HEK293 (cell line): ENCODE measurements at regions not wholly inside any gene's neighbourhood (a gene's known extent, or its start where the extent isn't known, plus 50 kb on each side); places are given as distances from the start of the nearest gene placed in this dataset.

ENCODE experiments used
- CTCF ChIA-PET: fragments of 350-600 bp; formaldehyde crosslinking; extraction: SDS; loops from one replicate; lab custom pipeline; 2021; ENCODE audit warnings: antibody characterized with exemption; lab: Yijun Ruan, JAX
- POLR2A ChIA-PET: fragments of 300-600 bp; formaldehyde crosslinking; extraction: SDS; loops from one replicate; lab custom pipeline; 2020; ENCODE audit warnings: antibody characterized with exemption, inconsistent platforms; lab: Yijun Ruan, JAX
- H3K27ac ChIP-seq: fragments of 200-500 bp; sonication (Bioruptor generic); 2 replicates; pipeline ENCODE4 v1.5.1; 2014; ENCODE audit warnings: low read depth, low read length, control low read depth, inconsistent platforms; ENCODE audit errors: extremely low read depth
- H3K36me3 ChIP-seq, 2 experiments: fragments of 200-500 bp in 1 of 2; sonication (Bioruptor generic) in 1 of 2; 1 replicate in 1 of 2; 2 replicates in 1 of 2; pipeline ENCODE4 v1.5.1; 2014 to 2017; ENCODE audit warnings: inconsistent platforms in 2 of 2, low read length in 2 of 2; ENCODE audit not compliant: control insufficient read depth in 2 of 2, insufficient read depth in 1 of 2
- H3K4me1 ChIP-seq: fragments of 200-500 bp; sonication (Bioruptor generic); 2 replicates; pipeline ENCODE4 v1.5.1; 2014; ENCODE audit warnings: mild to moderate bottlenecking, low read length, inconsistent platforms; ENCODE audit not compliant: control insufficient read depth, insufficient read depth
- H3K4me3 ChIP-seq: 2 replicates; pipeline ENCODE4 v1.5.1; 2011; ENCODE audit warnings: low read depth, mild to moderate bottlenecking, control low read depth, low read length, moderate library complexity
- H3K9me3 ChIP-seq: fragments of 200-500 bp; sonication (Bioruptor generic); 2 replicates; pipeline ENCODE4 v1.5.1; 2014; ENCODE audit warnings: low read depth, low read length, inconsistent platforms; ENCODE audit not compliant: control insufficient read depth, insufficient read depth
- ZIC2 ChIP-seq: fragments of 450-650 bp; formaldehyde crosslinking; IDR thresholded peaks from 2 replicates; pipeline ENCODE4 v1.5.1; 2016; ENCODE audit warnings: missing biosample characterization, missing genetic modification characterization
- ZNF121 ChIP-seq: fragments of 450-650 bp; formaldehyde crosslinking; IDR thresholded peaks from 2 replicates; pipeline ENCODE4 v1.5.1; 2016; ENCODE audit warnings: missing biosample characterization, missing genetic modification characterization
- ZNF174 ChIP-seq: fragments of 450-650 bp; formaldehyde crosslinking; IDR thresholded peaks from 2 replicates; pipeline ENCODE4 v1.5.0; 2017; ENCODE audit warnings: missing biosample characterization, mild to moderate bottlenecking, missing genetic modification characterization
- ZNF292 ChIP-seq: fragments of 450-650 bp; formaldehyde crosslinking; IDR thresholded peaks from 2 replicates; pipeline ENCODE4 v1.5.1; 2016; ENCODE audit warnings: low read depth, missing biosample characterization, missing genetic modification characterization, borderline replicate concordance
- ZNF549 ChIP-seq: fragments of 450-650 bp; IDR thresholded peaks from 2 replicates; pipeline ENCODE4 v1.5.1; 2018; ENCODE audit warnings: missing biosample characterization, missing genetic modification characterization, mild to moderate bottlenecking, inconsistent platforms, moderate library complexity
- ZNF600 ChIP-seq: fragments of 450-650 bp; formaldehyde crosslinking; IDR thresholded peaks from 2 replicates; pipeline ENCODE4 v1.5.1; 2016; ENCODE audit warnings: missing biosample characterization, missing genetic modification characterization
- ZNF658 ChIP-seq: fragments of 450-650 bp; formaldehyde crosslinking; IDR thresholded peaks from 2 replicates; pipeline ENCODE4; 2016; ENCODE audit warnings: missing biosample characterization, missing genetic modification characterization
- ZNF701 ChIP-seq: fragments of 450-650 bp; formaldehyde crosslinking; IDR thresholded peaks from 2 replicates; pipeline ENCODE4 v1.5.1; 2016; ENCODE audit warnings: missing biosample characterization, missing genetic modification characterization
- TF ChIP-seq, protein P1 (sequence below): fragments of 450-650 bp; formaldehyde crosslinking; IDR thresholded peaks from 2 replicates; pipeline ENCODE4 v1.5.1; 2016; ENCODE audit warnings: missing biosample characterization, missing genetic modification characterization
- TF ChIP-seq, protein P2 (sequence below): fragments of 450-650 bp; formaldehyde crosslinking; IDR thresholded peaks from 2 replicates; pipeline ENCODE4 v1.5.1; 2016; ENCODE audit warnings: missing biosample characterization, missing genetic modification characterization

DNA sequence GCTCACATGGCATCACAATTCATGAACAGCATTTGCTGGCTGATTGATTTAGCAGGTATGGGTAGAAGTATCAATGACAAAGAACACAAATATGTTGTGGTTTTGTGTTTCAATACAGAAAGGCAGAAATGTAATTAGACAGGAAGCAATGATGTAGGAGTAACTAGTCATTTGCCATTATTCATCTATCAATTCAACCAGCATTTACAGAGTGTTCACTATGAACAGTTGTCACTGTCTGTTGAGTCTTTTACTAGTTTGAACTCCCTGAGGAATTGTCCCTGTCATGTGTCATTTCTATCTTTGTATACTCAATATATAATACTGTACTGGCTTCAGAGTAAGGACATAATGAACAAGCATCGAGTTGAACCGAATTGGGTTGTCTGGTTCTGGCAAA, 51.5 kb upstream of the ARHGAP24 start:
- no peak overlapping the region for H3K27ac ChIP-seq
- no peak overlapping the region for H3K4me3 ChIP-seq
- no peaks in the 10 kb centered on the region for H3K4me1 ChIP-seq
- TF ChIP-seq ZNF658 (no peak), ZNF600 (tag by site-specific recombination) (no peak), ZNF549 (tag by site-specific recombination) (no peak), ZNF174 (tag by site-specific recombination) (no peak), ZNF121 (tag by site-specific recombination) (no peak), ZNF292 (tag by site-specific recombination) (no peak), ZIC2 (no peak), ZNF701 (no peak)
- TF ChIP-seq, protein P1, sequence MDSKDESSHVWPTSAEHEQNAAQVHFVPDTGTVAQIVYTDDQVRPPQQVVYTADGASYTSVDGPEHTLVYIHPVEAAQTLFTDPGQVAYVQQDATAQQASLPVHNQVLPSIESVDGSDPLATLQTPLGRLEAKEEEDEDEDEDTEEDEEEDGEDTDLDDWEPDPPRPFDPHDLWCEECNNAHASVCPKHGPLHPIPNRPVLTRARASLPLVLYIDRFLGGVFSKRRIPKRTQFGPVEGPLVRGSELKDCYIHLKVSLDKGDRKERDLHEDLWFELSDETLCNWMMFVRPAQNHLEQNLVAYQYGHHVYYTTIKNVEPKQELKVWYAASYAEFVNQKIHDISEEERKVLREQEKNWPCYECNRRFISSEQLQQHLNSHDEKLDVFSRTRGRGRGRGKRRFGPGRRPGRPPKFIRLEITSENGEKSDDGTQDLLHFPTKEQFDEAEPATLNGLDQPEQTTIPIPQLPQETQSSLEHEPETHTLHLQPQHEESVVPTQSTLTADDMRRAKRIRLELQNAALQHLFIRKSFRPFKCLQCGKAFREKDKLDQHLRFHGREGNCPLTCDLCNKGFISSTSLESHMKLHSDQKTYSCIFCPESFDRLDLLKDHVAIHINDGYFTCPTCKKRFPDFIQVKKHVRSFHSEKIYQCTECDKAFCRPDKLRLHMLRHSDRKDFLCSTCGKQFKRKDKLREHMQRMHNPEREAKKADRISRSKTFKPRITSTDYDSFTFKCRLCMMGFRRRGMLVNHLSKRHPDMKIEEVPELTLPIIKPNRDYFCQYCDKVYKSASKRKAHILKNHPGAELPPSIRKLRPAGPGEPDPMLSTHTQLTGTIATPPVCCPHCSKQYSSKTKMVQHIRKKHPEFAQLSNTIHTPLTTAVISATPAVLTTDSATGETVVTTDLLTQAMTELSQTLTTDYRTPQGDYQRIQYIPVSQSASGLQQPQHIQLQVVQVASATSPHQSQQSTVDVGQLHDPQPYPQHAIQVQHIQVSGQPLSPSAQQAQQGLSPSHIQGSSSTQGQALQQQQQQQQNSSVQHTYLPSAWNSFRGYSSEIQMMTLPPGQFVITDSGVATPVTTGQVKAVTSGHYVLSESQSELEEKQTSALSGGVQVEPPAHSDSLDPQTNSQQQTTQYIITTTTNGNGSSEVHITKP (tag by site-specific recombination), result no peak
- TF ChIP-seq, protein P2, sequence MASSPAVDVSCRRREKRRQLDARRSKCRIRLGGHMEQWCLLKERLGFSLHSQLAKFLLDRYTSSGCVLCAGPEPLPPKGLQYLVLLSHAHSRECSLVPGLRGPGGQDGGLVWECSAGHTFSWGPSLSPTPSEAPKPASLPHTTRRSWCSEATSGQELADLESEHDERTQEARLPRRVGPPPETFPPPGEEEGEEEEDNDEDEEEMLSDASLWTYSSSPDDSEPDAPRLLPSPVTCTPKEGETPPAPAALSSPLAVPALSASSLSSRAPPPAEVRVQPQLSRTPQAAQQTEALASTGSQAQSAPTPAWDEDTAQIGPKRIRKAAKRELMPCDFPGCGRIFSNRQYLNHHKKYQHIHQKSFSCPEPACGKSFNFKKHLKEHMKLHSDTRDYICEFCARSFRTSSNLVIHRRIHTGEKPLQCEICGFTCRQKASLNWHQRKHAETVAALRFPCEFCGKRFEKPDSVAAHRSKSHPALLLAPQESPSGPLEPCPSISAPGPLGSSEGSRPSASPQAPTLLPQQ (tag by site-specific recombination), result no peak
- TF ChIP-seq, all 188 proteins: peak for 0
- Histone ChIP-seq H3K36me3 (no peaks in the 10 kb centered on the region), H3K9me3 (no peaks in the 10 kb centered on the region)
- ChIA-PET CTCF (no interaction called here), POLR2A (no interaction called here)
